ENCODE measurements at regions not wholly inside any gene's neighbourhood (a gene's known extent, or its start where the extent isn't known, plus 50 kb on each side); places are given as distances from the start of the nearest gene placed in this dataset.

GRCh38 chr7:113491305-113491704, 373.0 kb upstream of the SMIM30 start:
- no peak for TF ChIP-seq CTCF (IDR thresholded peaks at IDR 0.05)
- no peak for TF ChIP-seq POLR2A (IDR thresholded peaks at IDR 0.05)
